Nephron progenitor cell (in vitro differentiated cells): ENCODE measurements at regions not wholly inside any gene's neighbourhood (a gene's known extent, or its start where the extent isn't known, plus 50 kb on each side); places are given as distances from the start of the nearest gene placed in this dataset.

Experiments used
- DNase-seq: peaks from one replicate; pipeline ENCODE4 v3.0.0; 2021
- H3K27ac Mint-ChIP-seq: 2 replicates; pipeline ENCODE4 v1.8.0; 2021; ENCODE audit warnings: mild to moderate bottlenecking, moderate library complexity, mixed read lengths
- H3K27me3 Mint-ChIP-seq: 2 replicates; pipeline ENCODE4 v1.8.0; 2021; ENCODE audit warnings: mild to moderate bottlenecking, low read depth, mixed read lengths; ENCODE audit not compliant: poor library complexity
- H3K36me3 Mint-ChIP-seq: 2 replicates; pipeline ENCODE4 v1.8.0; 2021; ENCODE audit warnings: low read depth, mixed read lengths
- H3K4me1 Mint-ChIP-seq: 2 replicates; pipeline ENCODE4 v1.8.0; 2021; ENCODE audit warnings: mixed read lengths
- H3K4me3 Mint-ChIP-seq: 2 replicates; pipeline ENCODE4 v1.8.0; 2021; ENCODE audit warnings: mild to moderate bottlenecking, moderate library complexity, mixed read lengths
- H3K9me3 Mint-ChIP-seq: 2 replicates; pipeline ENCODE4 v1.8.0; 2021; ENCODE audit warnings: mild to moderate bottlenecking, moderate library complexity, mixed read lengths
- CTCF ChIP-seq: fragments of 200-600 bp; sonication (generic); IDR thresholded peaks from 2 replicates; pipeline ENCODE4 v1.5.0; 2021; ENCODE audit warnings: antibody characterized with exemption

- DNase-seq: no peak
- Mint-ChIP-seq H3K4me1 (no peaks in the 10 kb centered on the region), H3K27me3 (peaks cover 8% of the 10 kb centered on the region), H3K27ac (no peak overlapping the region), H3K9me3 (no peaks in the 10 kb centered on the region), H3K36me3 (no peaks in the 10 kb centered on the region), H3K4me3 (no peak overlapping the region)
- TF ChIP-seq CTCF: no peak
These were observed 211.4 kb upstream of the EPHA3 start for GRCh38 chr3:88896026-88896425.

- no peak overlapping the region for H3K4me3 Mint-ChIP-seq
These were observed 195.0 kb upstream of the EPHA3 start for GRCh38 chr3:88912294-88912877.

GRCh38 chr3:88918841-88919240 is 188.6 kb upstream of the EPHA3 start:
- no peak for DNase-seq
- Mint-ChIP-seq H3K27me3 (no peaks in the 10 kb centered on the region), H3K4me3 (no peak overlapping the region), H3K27ac (no peak overlapping the region), H3K9me3 (no peaks in the 10 kb centered on the region), H3K4me1 (no peaks in the 10 kb centered on the region), H3K36me3 (no peaks in the 10 kb centered on the region)
- no peak for TF ChIP-seq CTCF

More at GRCh38 chr3:88912294-88912877, 195.0 kb upstream of the EPHA3 start:
- Mint-ChIP-seq H3K9me3 (no peaks in the 10 kb centered on the region), H3K4me1 (no peaks in the 10 kb centered on the region), H3K27ac (no peak overlapping the region), H3K36me3 (no peaks in the 10 kb centered on the region), H3K27me3 (no peaks in the 10 kb centered on the region)
- no peak for TF ChIP-seq CTCF
- DNase-seq: no peak

GRCh38 chr3:88921986-88922385 is 185.4 kb upstream of the EPHA3 start:
- no peak for DNase-seq
- H3K27ac Mint-ChIP-seq: no peak overlapping the region
- no peaks in the 10 kb centered on the region for H3K9me3 Mint-ChIP-seq

GRCh38 chr3:88926221-88926620 is 181.2 kb upstream of the EPHA3 start:
- Mint-ChIP-seq H3K4me3 (no peak overlapping the region), H3K9me3 (no peaks in the 10 kb centered on the region), H3K27ac (no peak overlapping the region), H3K27me3 (no peaks in the 10 kb centered on the region), H3K4me1 (no peaks in the 10 kb centered on the region), H3K36me3 (no peaks in the 10 kb centered on the region)
- no peak for TF ChIP-seq CTCF
- DNase-seq: no peak

More at GRCh38 chr3:88921986-88922385, 185.4 kb upstream of the EPHA3 start:
- Mint-ChIP-seq H3K4me1 (no peaks in the 10 kb centered on the region), H3K4me3 (no peak overlapping the region), H3K27me3 (no peaks in the 10 kb centered on the region), H3K36me3 (no peaks in the 10 kb centered on the region)
- no peak for TF ChIP-seq CTCF

- no peak for DNase-seq
- Mint-ChIP-seq H3K27me3 (peaks cover 6% of the 10 kb centered on the region), H3K36me3 (no peaks in the 10 kb centered on the region), H3K9me3 (no peaks in the 10 kb centered on the region), H3K27ac (no peak overlapping the region), H3K4me3 (no peak overlapping the region), H3K4me1 (no peaks in the 10 kb centered on the region)
- TF ChIP-seq CTCF: no peak
These were observed 176.8 kb upstream of the EPHA3 start for GRCh38 chr3:88930611-88931010.
